Kidney glomerular epithelial cell (primary cell): ENCODE measurements at regions not wholly inside any gene's neighbourhood (a gene's known extent, or its start where the extent isn't known, plus 50 kb on each side); places are given as distances from the start of the nearest gene placed in this dataset.
"Not testable (repeated sequence)": the region's sequence is repeated elsewhere in the genome, so short reads cannot be mapped to it uniquely, and the experiment has no call there.

Experiments
- DNase-seq: peaks from one replicate; lab custom pipeline; 2025; lab: John Stamatoyannopoulos, UW

DNA sequence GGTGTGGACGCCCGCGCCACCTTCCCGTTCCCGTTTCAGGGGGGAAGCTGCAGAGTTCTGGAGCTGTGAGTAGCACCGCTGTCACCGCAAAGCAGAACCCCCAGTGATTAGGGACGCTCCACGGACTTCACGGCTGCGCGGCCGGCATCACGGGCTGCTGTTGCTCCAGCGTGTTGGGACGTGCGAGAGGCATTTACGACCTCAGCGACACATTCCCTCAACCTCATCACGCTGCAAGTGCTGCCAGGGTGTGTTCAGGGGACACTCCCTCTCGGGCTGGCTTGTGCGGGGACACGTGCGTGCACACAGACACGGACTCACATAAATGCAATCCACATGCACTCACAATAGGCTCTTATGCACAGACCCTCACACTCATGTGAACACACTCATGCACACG, 187.9 kb downstream of the NPIPB11 start:
- DNase-seq = not testable (repeated sequence)

DNA sequence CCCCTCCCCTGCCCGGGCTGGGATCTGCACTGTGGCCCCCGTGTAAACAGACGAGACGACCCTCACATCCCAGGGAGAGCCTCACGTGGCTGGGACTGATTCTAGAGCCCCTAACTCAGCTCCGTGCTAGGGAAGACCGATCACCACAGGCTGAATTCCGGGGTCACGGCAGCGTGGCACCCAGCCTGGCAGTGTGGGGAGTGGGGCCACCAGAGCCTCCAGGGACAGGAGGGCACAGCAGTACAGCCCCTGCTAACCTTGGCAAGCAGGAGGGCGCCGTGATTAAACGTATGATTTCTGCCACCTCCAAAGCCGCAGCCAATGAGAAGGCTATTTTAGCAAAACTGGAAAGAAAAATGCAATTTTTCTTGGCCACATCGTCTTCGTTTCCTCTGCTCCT, 188.3 kb downstream of the NPIPB11 start:
- not testable (repeated sequence) for DNase-seq

DNA sequence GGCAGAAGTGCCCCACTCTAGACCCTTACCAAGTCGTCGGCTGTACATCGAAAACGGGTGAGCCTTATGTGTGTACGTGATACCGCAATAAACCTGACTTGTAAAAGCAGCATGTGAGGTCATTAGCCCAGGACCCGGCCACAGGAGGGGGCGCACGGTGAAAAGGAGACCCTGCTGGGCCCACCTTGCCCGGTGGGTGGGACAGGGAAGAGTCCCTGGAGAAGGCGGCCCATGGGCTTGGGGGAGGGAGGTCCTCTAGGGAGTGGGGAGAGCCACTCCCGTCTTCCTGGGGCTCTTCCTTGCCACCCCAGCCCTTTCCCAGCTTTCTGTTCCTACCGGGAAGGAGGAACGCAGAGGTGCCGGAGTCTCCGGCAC, 188.8 kb downstream of the NPIPB11 start:
- DNase-seq = not testable (repeated sequence)

- DNase-seq = not testable (repeated sequence)
These were observed 189.3 kb downstream of the NPIPB11 start for GRCh38 chr16:29217104-29217751.

- not testable (repeated sequence) for DNase-seq
These were observed 192.7 kb downstream of the NPIPB11 start for GRCh38 chr16:29213770-29214169.

DNA sequence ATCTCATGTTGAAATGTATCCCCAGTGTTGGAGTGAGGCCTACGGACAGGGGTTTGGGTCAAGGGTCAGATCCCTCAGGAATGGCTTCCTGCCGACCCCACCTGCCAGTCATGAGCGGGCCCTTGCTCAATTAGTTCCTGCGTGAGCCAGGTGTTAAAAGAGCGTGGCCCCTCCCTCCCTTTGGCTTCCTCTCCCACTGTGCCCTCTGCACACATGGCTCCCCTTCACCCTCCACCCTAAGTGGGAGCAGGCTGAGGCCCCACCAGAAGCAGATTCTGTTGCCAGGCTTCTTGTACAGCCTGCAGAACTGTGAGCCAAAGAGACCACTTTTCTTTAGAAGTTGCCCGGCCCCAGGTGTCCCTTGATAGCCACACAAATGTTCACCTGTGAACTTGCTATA, 193.3 kb downstream of the NPIPB11 start:
- DNase-seq = not testable (repeated sequence)

DNA sequence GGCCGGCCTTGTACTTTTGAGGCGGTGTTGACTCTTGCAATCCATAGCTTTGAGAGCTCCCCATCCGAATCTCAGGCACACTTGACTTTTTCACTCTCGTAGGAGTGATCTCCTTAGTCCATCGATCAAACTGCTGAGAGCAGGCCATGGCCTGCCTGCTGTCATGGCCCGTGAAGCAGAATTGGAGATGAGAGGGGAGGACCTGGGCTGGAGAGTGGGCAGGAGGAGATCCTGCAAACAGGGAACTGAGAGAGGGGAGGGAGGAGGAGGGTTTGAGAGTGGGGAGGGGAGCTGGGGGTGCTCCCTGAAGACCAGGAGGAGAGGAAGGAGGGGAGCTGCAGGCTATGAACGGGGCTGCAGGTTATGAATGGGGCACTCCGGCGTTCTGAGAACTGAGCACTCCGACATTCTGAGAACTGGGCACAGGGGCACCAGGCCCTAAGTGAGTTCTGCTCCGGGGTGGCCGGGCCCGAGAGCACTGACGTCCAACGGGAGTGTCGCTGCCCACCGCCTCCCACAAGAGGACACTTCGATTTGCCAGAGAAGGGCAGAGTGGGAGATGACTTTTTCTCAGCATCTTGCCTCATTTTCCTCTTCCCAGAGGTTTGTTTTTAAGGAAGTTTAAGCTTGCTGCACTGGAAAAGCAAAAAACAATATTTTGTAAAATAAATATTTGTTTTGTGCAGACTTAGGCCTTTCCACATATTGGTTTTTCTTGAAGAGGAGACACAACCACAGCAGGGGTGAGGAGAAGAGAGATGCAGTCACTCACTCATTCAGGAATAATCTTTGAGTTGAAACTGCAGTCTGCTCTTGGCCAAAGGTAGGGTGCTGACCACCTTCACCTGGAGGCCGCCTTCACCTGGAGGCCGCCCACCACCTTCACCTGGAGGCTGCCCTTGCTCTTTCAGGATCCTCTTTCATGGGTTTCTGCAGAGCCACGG, 194.2 kb downstream of the NPIPB11 start:
- not testable (repeated sequence) for DNase-seq

DNA sequence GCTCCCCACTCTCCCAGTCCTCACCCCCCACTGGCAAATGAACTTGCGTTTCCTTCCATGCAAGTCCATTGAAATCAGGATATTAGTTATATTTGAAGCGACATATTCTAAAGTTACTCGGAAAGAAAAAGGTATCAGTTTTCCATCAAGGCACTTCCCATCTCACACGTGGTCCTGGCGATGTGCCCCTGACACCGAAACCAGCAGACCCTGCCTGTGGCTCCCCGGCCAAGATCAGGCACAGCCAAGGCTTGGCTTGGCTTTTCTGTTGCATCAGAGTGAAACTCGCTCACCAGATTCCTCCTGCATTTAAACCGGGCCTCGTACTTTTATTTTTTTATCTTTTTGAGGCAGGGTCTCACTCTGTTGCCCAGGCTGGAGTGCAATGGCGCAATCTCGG, 195.1 kb downstream of the NPIPB11 start:
- not testable (repeated sequence) for DNase-seq

DNA sequence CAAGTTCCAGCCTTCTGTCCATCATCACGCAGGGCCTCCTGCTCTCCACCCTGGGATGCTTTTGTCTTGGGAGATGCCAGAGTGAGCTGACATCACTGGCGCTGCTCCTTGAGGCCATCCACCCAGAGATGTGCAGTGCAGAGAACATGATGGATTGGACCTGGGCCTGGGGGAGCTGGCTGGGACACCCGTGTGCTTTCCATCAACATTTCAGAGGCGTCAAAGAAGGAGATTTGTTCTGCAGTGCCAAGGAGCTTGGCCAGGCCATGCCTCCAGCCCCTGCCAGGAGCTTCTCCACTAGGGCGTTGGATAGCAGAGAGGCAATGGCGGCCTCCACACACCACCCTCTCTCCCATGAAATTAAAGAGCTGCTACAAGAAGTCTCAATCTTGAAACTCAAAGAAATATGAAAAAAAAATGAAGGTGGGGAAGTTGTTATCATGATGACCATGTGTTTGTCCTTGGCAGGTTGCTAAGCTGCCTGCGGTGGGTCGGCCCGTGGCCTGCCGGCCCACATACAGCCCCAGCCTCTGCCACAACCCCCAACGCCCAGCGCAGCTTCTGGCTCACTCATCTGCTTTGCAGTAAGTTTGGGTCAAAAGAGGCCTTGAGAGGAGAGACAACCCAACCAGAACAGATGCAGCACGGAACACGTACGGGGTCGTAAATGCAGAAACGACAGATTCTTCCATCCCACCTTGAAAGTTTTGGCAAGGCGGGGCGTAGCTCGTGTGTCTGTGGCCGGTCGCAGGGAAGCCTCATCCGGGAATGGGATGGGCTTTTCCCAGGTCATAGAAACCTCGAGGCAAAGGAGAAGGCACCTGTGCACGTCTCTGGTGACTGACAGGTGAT, 196.0 kb downstream of the NPIPB11 start:
- DNase-seq = not testable (repeated sequence)

DNA sequence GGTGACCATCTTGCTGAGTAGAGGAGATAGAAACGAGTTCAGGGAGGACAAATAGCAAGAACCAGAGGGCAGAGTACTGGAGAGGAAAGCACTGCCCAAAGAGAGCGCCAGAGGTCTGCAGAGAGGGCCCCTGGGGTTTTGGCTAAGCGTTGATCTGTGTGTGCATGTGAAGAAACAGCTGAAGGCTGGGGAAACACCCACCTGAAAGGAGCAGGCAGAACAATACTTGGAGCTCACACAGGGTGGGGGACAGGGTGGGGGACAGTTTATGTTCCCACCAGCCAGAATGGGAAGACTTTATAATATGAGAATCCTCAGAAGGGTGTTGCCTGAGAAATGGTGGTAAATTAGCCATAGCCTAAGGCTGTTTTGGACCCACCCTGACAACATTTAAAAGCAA, 200.4 kb downstream of the NPIPB11 start:
- not testable (repeated sequence) for DNase-seq

DNA sequence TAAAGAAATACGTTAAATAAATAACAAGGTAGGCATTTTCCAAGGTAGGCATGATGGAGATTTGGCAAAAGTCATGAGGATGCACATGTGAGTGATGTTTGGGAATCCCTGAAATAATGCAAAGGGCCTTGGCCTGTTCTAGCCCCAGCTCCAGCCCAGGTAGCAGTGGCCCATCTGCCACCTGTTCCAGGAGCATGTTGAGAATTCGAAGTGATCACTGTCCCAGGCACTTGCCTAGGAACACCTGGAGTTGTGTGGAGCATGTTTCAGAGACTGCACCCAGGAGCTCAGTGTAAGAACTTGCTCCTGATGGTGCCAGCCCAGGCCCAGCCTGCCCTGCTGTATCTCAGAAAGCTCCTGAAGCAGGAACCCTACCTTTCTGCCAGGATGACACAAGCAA, 201.4 kb downstream of the NPIPB11 start:
- DNase-seq = not testable (repeated sequence)

DNA sequence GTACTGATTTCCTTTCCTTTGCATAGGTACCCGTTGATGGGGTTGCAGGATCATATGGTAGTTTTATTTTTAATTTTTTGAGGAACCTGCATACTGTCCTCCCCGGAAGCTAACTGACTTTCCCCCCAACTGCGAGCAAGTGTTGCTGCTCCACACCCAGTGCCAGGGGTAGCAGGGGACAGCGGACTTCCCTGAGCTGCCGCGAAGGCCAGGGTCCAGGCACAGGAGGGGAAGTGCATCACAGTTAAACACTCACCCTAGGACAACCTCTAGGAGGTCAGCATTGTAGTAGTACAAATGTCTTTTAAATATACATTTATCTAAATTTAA, 201.7 kb downstream of the NPIPB11 start:
- DNase-seq = no peak

DNA sequence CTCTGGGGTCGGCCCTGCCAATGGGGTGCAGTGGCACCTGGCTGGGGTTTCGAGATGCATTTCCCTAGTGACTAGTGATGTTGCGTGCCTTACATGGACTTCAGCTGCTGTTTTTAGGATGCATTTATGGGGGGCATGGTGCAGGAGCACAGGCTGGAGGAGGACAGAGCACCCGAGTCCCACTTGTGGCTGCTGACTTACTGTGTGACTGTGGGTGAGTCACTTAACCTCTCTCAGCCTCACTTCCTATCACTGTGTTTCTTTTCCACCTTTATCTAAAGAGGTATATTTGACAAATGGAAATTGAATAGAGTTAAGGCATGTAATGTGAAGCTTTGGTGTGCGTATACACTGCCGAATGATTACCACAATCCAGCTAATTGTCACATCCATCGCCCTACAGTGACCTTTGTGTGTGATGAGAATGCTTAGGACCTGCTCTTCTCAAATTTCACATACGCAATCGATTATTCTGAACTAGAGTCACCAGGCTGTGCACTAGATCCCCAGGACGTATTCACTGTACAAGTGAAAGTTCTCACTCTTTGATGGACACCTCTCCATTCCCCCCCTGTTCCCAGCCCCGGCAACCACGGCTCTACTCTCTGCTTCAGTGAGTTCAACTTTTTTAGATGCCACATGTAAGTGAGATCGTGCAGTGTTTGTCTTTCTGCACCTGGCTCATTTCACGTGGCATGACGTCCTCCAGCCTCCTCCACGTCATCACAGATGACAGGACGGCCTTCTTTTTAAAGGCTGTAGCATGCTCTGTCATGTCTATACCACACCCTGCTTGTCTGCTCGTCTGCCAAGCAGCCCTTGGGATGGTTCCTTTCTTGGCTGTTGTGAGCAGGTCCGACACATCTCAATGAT, 202.3 kb downstream of the NPIPB11 start:
- DNase-seq = not testable (repeated sequence)

DNA sequence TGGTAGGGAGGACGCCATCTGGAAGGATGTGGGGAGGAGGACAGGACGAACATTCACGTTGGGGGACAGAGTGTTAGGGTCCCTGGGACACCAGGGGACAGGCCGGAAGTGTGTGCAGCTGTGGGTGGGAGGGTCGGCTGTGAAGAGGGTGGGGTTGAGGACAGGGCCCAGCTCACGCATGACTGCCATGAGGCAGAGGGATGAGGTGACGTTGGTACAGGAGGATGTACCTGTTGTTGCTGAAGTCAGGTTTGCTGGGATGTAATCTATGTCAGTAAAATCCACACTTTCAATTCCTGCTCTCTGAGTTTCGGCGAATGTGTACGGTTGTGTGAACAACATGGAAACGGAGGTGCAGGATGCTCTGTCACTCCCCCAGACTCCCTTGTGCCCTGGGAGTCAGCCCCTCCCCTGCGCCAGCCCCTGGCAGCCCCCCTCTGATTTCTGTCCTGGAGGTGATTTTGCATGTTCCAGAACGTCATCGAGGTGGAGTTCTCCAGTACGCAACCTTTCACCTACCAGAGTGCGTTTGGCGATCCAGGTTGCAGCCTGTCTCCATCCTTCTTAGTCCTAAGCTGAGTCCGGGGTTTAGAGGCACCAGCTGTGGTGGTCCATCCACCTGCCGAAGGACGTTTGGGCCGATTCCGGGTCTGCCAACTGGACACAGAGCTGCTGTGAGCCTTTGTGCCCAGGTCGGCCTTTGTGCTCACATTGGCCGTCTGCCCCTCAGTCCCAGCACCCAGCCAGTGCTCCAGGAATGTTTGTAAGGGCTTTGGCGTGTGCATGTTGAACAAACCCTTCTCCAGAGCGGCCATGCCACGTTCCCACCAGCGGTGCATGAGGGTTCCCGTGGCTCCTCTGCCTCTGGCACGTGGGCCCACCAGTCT, 203.2 kb downstream of the NPIPB11 start:
- not testable (repeated sequence) for DNase-seq

GRCh38 chr16:29202642-29203041, 203.9 kb downstream of the NPIPB11 start:
- not testable (repeated sequence) for DNase-seq

- DNase-seq = not testable (repeated sequence)
These were observed 204.4 kb downstream of the NPIPB11 start for GRCh38 chr16:29202025-29202632.

GRCh38 chr16:29201296-29202024, 205.1 kb downstream of the NPIPB11 start:
- not testable (repeated sequence) for DNase-seq

GRCh38 chr16:29200681-29201080, 205.8 kb downstream of the NPIPB11 start:
- not testable (repeated sequence) for DNase-seq

GRCh38 chr16:29200135-29200601, 206.3 kb downstream of the NPIPB11 start:
- DNase-seq = not testable (repeated sequence)
